DOHH2 (cell line): ENCODE measurements at regions not wholly inside any gene's neighbourhood (a gene's known extent, or its start where the extent isn't known, plus 50 kb on each side); places are given as distances from the start of the nearest gene placed in this dataset.
"Not testable (repeated sequence)": the region's sequence is repeated elsewhere in the genome, so short reads cannot be mapped to it uniquely, and the experiment has no call there.

Experiments used
- H3F3A ChIP-seq: fragments of 200-600 bp; sonication (generic), shearing (Covaris generic); 2 replicates; pipeline ENCODE4 v1.6.0; 2016; ENCODE audit warnings: antibody characterized with exemption, mild to moderate bottlenecking; ENCODE audit not compliant: control insufficient read depth, insufficient read depth
- H3K27ac ChIP-seq: fragments of 200-600 bp; sonication (generic); 2 replicates; pipeline ENCODE4 v1.5.1; 2014; ENCODE audit warnings: low read depth, mild to moderate bottlenecking, low read length, moderate library complexity
- H3K27me3 ChIP-seq: fragments of 200-600 bp; sonication (generic); 2 replicates; pipeline ENCODE4 v1.6.1; 2014; ENCODE audit warnings: mild to moderate bottlenecking, low read length, mixed read lengths; ENCODE audit not compliant: control insufficient read depth
- H3K36me3 ChIP-seq: fragments of 200-600 bp; sonication (generic); 2 replicates; pipeline ENCODE4 v1.6.1; 2014; ENCODE audit warnings: mild to moderate bottlenecking, low read length, moderate library complexity, mixed read lengths; ENCODE audit not compliant: control insufficient read depth
- H3K4me1 ChIP-seq: fragments of 200-600 bp; sonication (generic); 2 replicates; pipeline ENCODE4 v1.6.1; 2014; ENCODE audit warnings: mild to moderate bottlenecking, low read length, mixed read lengths; ENCODE audit not compliant: control insufficient read depth
- H3K4me2 ChIP-seq: fragments of 200-600 bp; sonication (generic); 2 replicates; pipeline ENCODE4 v1.6.0; 2014; ENCODE audit warnings: mild to moderate bottlenecking, low read length, moderate library complexity
- H3K4me3 ChIP-seq: fragments of 200-600 bp; sonication (generic); 2 replicates; pipeline ENCODE4 v1.5.1; 2014; ENCODE audit warnings: mild to moderate bottlenecking, low read length, mixed read lengths
- H3K79me2 ChIP-seq: fragments of 200-600 bp; sonication (generic); 2 replicates; pipeline ENCODE4 v1.6.1; 2014; ENCODE audit warnings: mild to moderate bottlenecking, low read length, mixed read lengths; ENCODE audit not compliant: control insufficient read depth
- H3K9me2 ChIP-seq: fragments of 200-600 bp; sonication (generic); replicated peaks from 2 replicates; pipeline ENCODE4 v1.6.1; 2014; ENCODE audit warnings: mild to moderate bottlenecking, low read length, mixed read lengths; ENCODE audit not compliant: control insufficient read depth
- H3K9me3 ChIP-seq: fragments of 200-600 bp; sonication (generic); 2 replicates; pipeline ENCODE4 v1.6.1; 2014; ENCODE audit warnings: antibody characterized with exemption, low read length, mixed read lengths; ENCODE audit not compliant: control insufficient read depth, insufficient read depth
- H4K20me1 ChIP-seq: fragments of 200-600 bp; sonication (generic); 2 replicates; pipeline ENCODE4 v1.6.0; 2014; ENCODE audit warnings: low read depth, mild to moderate bottlenecking, antibody characterized with exemption, low read length, moderate library complexity; ENCODE audit not compliant: control insufficient read depth, insufficient read depth
- EZH2phosphoT487 ChIP-seq: fragments of 200-600 bp; sonication (generic); IDR thresholded peaks from 2 replicates; pipeline ENCODE4 v1.6.1; 2017; ENCODE audit warnings: borderline replicate concordance, mild to moderate bottlenecking, antibody characterized with exemption, low read length, moderate library complexity, mixed read lengths
- TF ChIP-seq, protein P1 (sequence below): fragments of 200-600 bp; sonication (generic); IDR thresholded peaks from one replicate; pipeline ENCODE4 v1.5.1; 2014; ENCODE audit warnings: antibody characterized with exemption, mild to moderate bottlenecking, low read depth, low read length; ENCODE audit not compliant: poor library complexity, severe bottlenecking

DNA sequence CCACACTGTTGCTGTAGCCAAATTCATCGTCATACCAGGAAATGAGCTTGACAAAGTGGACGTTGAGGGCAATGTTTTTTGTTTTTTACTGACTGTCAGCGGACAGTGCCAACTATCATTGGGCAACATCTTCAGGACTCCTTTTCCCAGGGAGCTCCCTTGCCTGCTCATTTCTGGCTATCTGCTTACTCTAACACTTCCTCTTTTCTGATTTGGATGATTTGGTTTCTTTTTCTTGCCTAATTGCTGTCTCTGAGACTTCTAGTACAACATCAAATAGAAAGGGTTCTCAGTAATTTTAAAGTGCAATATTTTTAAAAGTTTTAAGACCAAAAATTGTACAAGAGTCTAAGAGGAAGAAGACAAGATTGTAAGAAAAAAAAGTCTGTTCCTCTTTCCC is 92.0 kb upstream of the KLHL4 start:
- H4K20me1 ChIP-seq: no peaks in the 10 kb centered on the region
- no peaks in the 10 kb centered on the region for H3K9me2 ChIP-seq
- H3K4me1 ChIP-seq: no peaks in the 10 kb centered on the region
- H3K79me2 ChIP-seq: no peaks in the 10 kb centered on the region
- TF ChIP-seq, protein P1, sequence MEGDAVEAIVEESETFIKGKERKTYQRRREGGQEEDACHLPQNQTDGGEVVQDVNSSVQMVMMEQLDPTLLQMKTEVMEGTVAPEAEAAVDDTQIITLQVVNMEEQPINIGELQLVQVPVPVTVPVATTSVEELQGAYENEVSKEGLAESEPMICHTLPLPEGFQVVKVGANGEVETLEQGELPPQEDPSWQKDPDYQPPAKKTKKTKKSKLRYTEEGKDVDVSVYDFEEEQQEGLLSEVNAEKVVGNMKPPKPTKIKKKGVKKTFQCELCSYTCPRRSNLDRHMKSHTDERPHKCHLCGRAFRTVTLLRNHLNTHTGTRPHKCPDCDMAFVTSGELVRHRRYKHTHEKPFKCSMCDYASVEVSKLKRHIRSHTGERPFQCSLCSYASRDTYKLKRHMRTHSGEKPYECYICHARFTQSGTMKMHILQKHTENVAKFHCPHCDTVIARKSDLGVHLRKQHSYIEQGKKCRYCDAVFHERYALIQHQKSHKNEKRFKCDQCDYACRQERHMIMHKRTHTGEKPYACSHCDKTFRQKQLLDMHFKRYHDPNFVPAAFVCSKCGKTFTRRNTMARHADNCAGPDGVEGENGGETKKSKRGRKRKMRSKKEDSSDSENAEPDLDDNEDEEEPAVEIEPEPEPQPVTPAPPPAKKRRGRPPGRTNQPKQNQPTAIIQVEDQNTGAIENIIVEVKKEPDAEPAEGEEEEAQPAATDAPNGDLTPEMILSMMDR: no peak
- TF ChIP-seq EZH2phosphoT487: no peak
- no peaks in the 10 kb centered on the region for H3F3A ChIP-seq
- no peaks in the 10 kb centered on the region for H3K9me3 ChIP-seq
- H3K36me3 ChIP-seq: no peaks in the 10 kb centered on the region
- H3K4me3 ChIP-seq: no peak overlapping the region
- H3K4me2 ChIP-seq: no peak overlapping the region
- H3K27ac ChIP-seq: no peak overlapping the region
- H3K27me3 ChIP-seq: no peaks in the 10 kb centered on the region

DNA sequence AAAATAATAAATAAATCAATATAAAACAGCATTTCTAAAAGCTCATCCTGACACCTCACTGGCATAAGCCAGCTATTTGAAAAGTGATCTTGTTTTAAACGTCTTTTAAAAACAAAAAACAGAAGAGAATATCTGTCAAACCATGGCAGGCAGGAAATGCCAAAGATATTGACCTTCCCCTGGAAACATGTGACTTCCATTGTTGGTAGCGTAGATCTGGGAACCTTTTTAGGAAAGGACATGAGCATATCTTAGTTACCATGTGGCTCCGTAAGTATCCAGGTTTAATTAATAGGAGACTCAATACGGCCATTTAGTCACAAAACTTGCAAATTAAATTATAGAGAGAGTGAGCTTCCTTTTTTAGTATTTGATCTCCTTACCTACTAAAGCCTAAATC is 83.0 kb upstream of the KLHL4 start:
- no peaks in the 10 kb centered on the region for H3K4me1 ChIP-seq
- no peaks in the 10 kb centered on the region for H3F3A ChIP-seq
- no peaks in the 10 kb centered on the region for H3K9me3 ChIP-seq
- no peak for TF ChIP-seq EZH2phosphoT487
- TF ChIP-seq, protein P1: no peak
- H3K4me2 ChIP-seq: no peak overlapping the region
- H3K4me3 ChIP-seq: no peak overlapping the region
- H3K36me3 ChIP-seq: no peaks in the 10 kb centered on the region
- H3K27me3 ChIP-seq: no peaks in the 10 kb centered on the region
- no peaks in the 10 kb centered on the region for H3K9me2 ChIP-seq
- no peak overlapping the region for H3K27ac ChIP-seq
- H4K20me1 ChIP-seq: no peaks in the 10 kb centered on the region
- H3K79me2 ChIP-seq: no peaks in the 10 kb centered on the region

DNA sequence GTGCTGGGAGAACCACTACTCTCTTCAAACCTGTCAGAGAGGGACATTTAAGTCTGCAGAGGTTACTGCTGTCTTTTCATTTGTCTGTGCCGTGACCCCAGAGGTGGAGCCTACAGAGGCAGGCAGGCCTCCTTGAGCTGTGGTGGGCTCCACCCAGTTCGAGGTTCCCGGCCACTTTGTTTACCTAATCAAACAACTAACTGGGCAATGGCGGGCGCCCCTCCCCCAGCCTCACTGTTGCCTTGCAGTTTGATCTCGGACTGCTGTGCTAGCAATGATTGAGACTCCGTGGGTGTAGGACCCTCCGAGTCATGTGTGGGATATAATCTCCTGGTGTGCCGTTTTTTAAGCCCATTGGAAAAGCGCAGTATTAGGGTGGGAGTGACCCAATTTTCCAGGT is 69.0 kb upstream of the KLHL4 start:
- not testable (repeated sequence) for H3K4me1 ChIP-seq, H3K9me2 ChIP-seq, H3K4me3 ChIP-seq, H4K20me1 ChIP-seq, H3K4me2 ChIP-seq, H3F3A ChIP-seq, H3K27me3 ChIP-seq, H3K27ac ChIP-seq, H3K9me3 ChIP-seq, H3K79me2 ChIP-seq, H3K36me3 ChIP-seq

DNA sequence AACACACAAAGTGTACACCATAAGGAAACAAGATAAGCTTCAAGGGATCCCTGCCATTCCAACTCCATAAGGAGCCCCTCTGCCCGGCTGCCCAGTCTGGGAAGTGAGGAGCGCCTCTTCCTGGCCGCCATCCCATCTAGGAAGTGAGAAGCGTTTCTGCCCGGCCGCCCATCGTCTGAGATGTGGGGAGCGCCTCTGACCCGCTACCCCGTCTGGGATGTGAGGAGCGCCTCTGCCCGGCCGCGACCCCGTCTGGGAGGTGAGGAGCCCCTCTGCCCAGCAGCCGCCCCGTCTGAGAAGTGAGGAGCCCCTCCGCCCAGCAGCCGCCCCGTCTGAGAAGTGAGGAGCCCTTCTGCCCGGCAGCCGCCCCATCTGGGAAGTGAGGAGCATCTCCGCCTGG is 51.8 kb upstream of the KLHL4 start:
- not testable (repeated sequence) for H3F3A ChIP-seq, H3K27me3 ChIP-seq, H3K4me3 ChIP-seq, H3K9me2 ChIP-seq, H3K4me1 ChIP-seq, H3K79me2 ChIP-seq, H3K36me3 ChIP-seq, H4K20me1 ChIP-seq, H3K27ac ChIP-seq, H3K9me3 ChIP-seq, H3K4me2 ChIP-seq
